ENCODE measurements at regions not wholly inside any gene's neighbourhood (a gene's known extent, or its start where the extent isn't known, plus 50 kb on each side); places are given as distances from the start of the nearest gene placed in this dataset.

- no peaks in the 10 kb centered on the region for H3K9me3 ChIP-seq (ENCODE audit: insufficient read depth, low read length)
- no peaks in the 10 kb centered on the region for H3K27me3 ChIP-seq (ENCODE audit: insufficient read depth, insufficient read length)
- TF ChIP-seq SUZ12 (IDR thresholded peaks at IDR 0.05; ENCODE audit: extremely low read depth, insufficient read depth, insufficient read length) (no peak), YY1 (IDR thresholded peaks at IDR 0.05; ENCODE audit: insufficient read depth, insufficient read length) (no peak), ZNF274 (IDR thresholded peaks at IDR 0.05; ENCODE audit: low read depth, low read length) (no peak)
- no peak overlapping the region for H3K9ac ChIP-seq (ENCODE audit: insufficient read length, low read depth)
- no peaks in the 10 kb centered on the region for H3K36me3 ChIP-seq (ENCODE audit: insufficient read depth, insufficient read length, low read length)
- no peak overlapping the region for H3K4me3 ChIP-seq (ENCODE audit: insufficient read length, low read depth)
- DNase-seq (ENCODE audit: low read depth, low spot score), result no peak
- H3K4me1 ChIP-seq (ENCODE audit: insufficient read depth, insufficient read length), result no peaks in the 10 kb centered on the region
These were observed 391.9 kb downstream of the RND3 start for GRCh38 chr2:150095361-150096095.

GRCh38 chr2:150091846-150092245, 395.6 kb downstream of the RND3 start:
- TF ChIP-seq ZNF274 (IDR thresholded peaks at IDR 0.05; ENCODE audit: low read depth, low read length), result no peak
- no peak for TF ChIP-seq SUZ12 (IDR thresholded peaks at IDR 0.05; ENCODE audit: extremely low read depth, insufficient read depth, insufficient read length)
- TF ChIP-seq YY1 (IDR thresholded peaks at IDR 0.05; ENCODE audit: insufficient read depth, insufficient read length), result no peak
- H3K9me3 ChIP-seq (ENCODE audit: insufficient read depth, low read length), result no peaks in the 10 kb centered on the region
- no peaks in the 10 kb centered on the region for H3K36me3 ChIP-seq (ENCODE audit: insufficient read depth, insufficient read length, low read length)
- H3K27me3 ChIP-seq (ENCODE audit: insufficient read depth, insufficient read length), result no peaks in the 10 kb centered on the region
- no peak for DNase-seq (ENCODE audit: low read depth, low spot score)
- H3K4me1 ChIP-seq (ENCODE audit: insufficient read depth, insufficient read length), result no peaks in the 10 kb centered on the region
- no peak overlapping the region for H3K4me3 ChIP-seq (ENCODE audit: insufficient read length, low read depth)
- no peak overlapping the region for H3K9ac ChIP-seq (ENCODE audit: insufficient read length, low read depth)

GRCh38 chr2:150090031-150090430, 397.4 kb downstream of the RND3 start:
- no peak for DNase-seq (ENCODE audit: low read depth, low spot score)
- Histone ChIP-seq H3K4me1 (ENCODE audit: insufficient read depth, insufficient read length) (no peaks in the 10 kb centered on the region), H3K9me3 (ENCODE audit: insufficient read depth, low read length) (peaks cover 6% of the 10 kb centered on the region), H3K9ac (ENCODE audit: insufficient read length, low read depth) (no peak overlapping the region), H3K36me3 (ENCODE audit: insufficient read depth, insufficient read length, low read length) (no peaks in the 10 kb centered on the region), H3K4me3 (ENCODE audit: insufficient read length, low read depth) (no peak overlapping the region), H3K27me3 (ENCODE audit: insufficient read depth, insufficient read length) (no peaks in the 10 kb centered on the region)
- TF ChIP-seq YY1 (IDR thresholded peaks at IDR 0.05; ENCODE audit: insufficient read depth, insufficient read length) (no peak), SUZ12 (IDR thresholded peaks at IDR 0.05; ENCODE audit: extremely low read depth, insufficient read depth, insufficient read length) (no peak), ZNF274 (IDR thresholded peaks at IDR 0.05; ENCODE audit: low read depth, low read length) (no peak)

GRCh38 chr2:150088538-150088937, 398.9 kb downstream of the RND3 start:
- peaks cover 6% of the 10 kb centered on the region for H3K9me3 ChIP-seq (ENCODE audit: insufficient read depth, low read length)
- no peak for TF ChIP-seq ZNF274 (IDR thresholded peaks at IDR 0.05; ENCODE audit: low read depth, low read length)
- H3K4me1 ChIP-seq (ENCODE audit: insufficient read depth, insufficient read length), result no peaks in the 10 kb centered on the region
- H3K9ac ChIP-seq (ENCODE audit: insufficient read length, low read depth), result no peak overlapping the region
- H3K36me3 ChIP-seq (ENCODE audit: insufficient read depth, insufficient read length, low read length), result no peaks in the 10 kb centered on the region
- no peak overlapping the region for H3K4me3 ChIP-seq (ENCODE audit: insufficient read length, low read depth)
- DNase-seq (ENCODE audit: low read depth, low spot score), result no peak
- no peaks in the 10 kb centered on the region for H3K27me3 ChIP-seq (ENCODE audit: insufficient read depth, insufficient read length)

- Histone ChIP-seq H3K9ac (ENCODE audit: insufficient read length, low read depth) (no peak overlapping the region), H3K4me3 (ENCODE audit: insufficient read length, low read depth) (no peak overlapping the region), H3K27me3 (ENCODE audit: insufficient read depth, insufficient read length) (no peaks in the 10 kb centered on the region), H3K9me3 (ENCODE audit: insufficient read depth, low read length) (peaks cover 6% of the 10 kb centered on the region), H3K4me1 (ENCODE audit: insufficient read depth, insufficient read length) (no peaks in the 10 kb centered on the region), H3K36me3 (ENCODE audit: insufficient read depth, insufficient read length, low read length) (no peaks in the 10 kb centered on the region)
- DNase-seq (ENCODE audit: low read depth, low spot score), result no peak
- no peak for TF ChIP-seq ZNF274 (IDR thresholded peaks at IDR 0.05; ENCODE audit: low read depth, low read length)
- TF ChIP-seq YY1 (IDR thresholded peaks at IDR 0.05; ENCODE audit: insufficient read depth, insufficient read length), result no peak
- no peak for TF ChIP-seq SUZ12 (IDR thresholded peaks at IDR 0.05; ENCODE audit: extremely low read depth, insufficient read depth, insufficient read length)
These were observed 402.0 kb downstream of the RND3 start for GRCh38 chr2:150085478-150085877.

- Histone ChIP-seq H3K4me3 (ENCODE audit: insufficient read length, low read depth) (no peak overlapping the region), H3K4me1 (ENCODE audit: insufficient read depth, insufficient read length) (no peaks in the 10 kb centered on the region), H3K36me3 (ENCODE audit: insufficient read depth, insufficient read length, low read length) (no peaks in the 10 kb centered on the region), H3K9me3 (ENCODE audit: insufficient read depth, low read length) (peaks cover 6% of the 10 kb centered on the region), H3K27me3 (ENCODE audit: insufficient read depth, insufficient read length) (no peaks in the 10 kb centered on the region), H3K9ac (ENCODE audit: insufficient read length, low read depth) (no peak overlapping the region)
- TF ChIP-seq ZNF274 (IDR thresholded peaks at IDR 0.05; ENCODE audit: low read depth, low read length) (no peak), YY1 (IDR thresholded peaks at IDR 0.05; ENCODE audit: insufficient read depth, insufficient read length) (no peak)
- no peak for DNase-seq (ENCODE audit: low read depth, low spot score)
These were observed 405.5 kb downstream of the RND3 start for GRCh38 chr2:150081775-150082481.

- no peak for DNase-seq (ENCODE audit: low read depth, low spot score)
- Histone ChIP-seq H3K9ac (ENCODE audit: insufficient read length, low read depth) (no peak overlapping the region), H3K36me3 (ENCODE audit: insufficient read depth, insufficient read length, low read length) (no peaks in the 10 kb centered on the region), H3K9me3 (ENCODE audit: insufficient read depth, low read length) (no peaks in the 10 kb centered on the region; the same call in 1 of the 2 replicates), H3K4me1 (ENCODE audit: insufficient read depth, insufficient read length) (no peaks in the 10 kb centered on the region), H3K4me3 (ENCODE audit: insufficient read length, low read depth) (no peak overlapping the region), H3K27me3 (ENCODE audit: insufficient read depth, insufficient read length) (no peaks in the 10 kb centered on the region)
- TF ChIP-seq ZNF274 (IDR thresholded peaks at IDR 0.05; ENCODE audit: low read depth, low read length), result no peak
- no peak for TF ChIP-seq YY1 (IDR thresholded peaks at IDR 0.05; ENCODE audit: insufficient read depth, insufficient read length)
- TF ChIP-seq SUZ12 (IDR thresholded peaks at IDR 0.05; ENCODE audit: extremely low read depth, insufficient read depth, insufficient read length), result no peak
These were observed 411.2 kb downstream of the RND3 start for GRCh38 chr2:150076281-150076680.
